Transverse colon (tissue), 3 donors: ENCODE measurements at regions not wholly inside any gene's neighbourhood (a gene's known extent, or its start where the extent isn't known, plus 50 kb on each side); places are given as distances from the start of the nearest gene placed in this dataset.

Experiments
- CTCF ChIP-seq, 5 experiments: fragments of 200-600 bp in 3 of 5; fragments of 450-650 bp in 2 of 5; sonication (generic) in 3 of 5; IDR thresholded peaks; 1 replicate in 2 of 5; 2 replicates in 3 of 5; pipeline ENCODE4 v1.5.1; 2016 to 2017; ENCODE audit warnings: antibody characterized with exemption in 5 of 5, inconsistent platforms in 3 of 5, mild to moderate bottlenecking in 2 of 5, moderate library complexity in 1 of 5
- EP300 ChIP-seq: sonication (generic); formaldehyde crosslinking; IDR thresholded peaks from one replicate; pipeline ENCODE4 v1.6.1; 2017; ENCODE audit warnings: antibody characterized with exemption, low read depth
- POLR2A ChIP-seq: fragments of 450-650 bp; IDR thresholded peaks from one replicate; pipeline ENCODE4 v1.6.1; 2016; ENCODE audit warnings: antibody characterized with exemption, mild to moderate bottlenecking, moderate library complexity

GRCh38 chrX:20906571-20906970 is 467.6 kb upstream of the CNKSR2 start:
- no peak for TF ChIP-seq CTCF (IDR thresholded peaks at IDR 0.05)
- TF ChIP-seq EP300, result no peak
- no peak for TF ChIP-seq POLR2A
